Muscle layer of duodenum (tissue), 2 donors: ENCODE measurements at regions not wholly inside any gene's neighbourhood (a gene's known extent, or its start where the extent isn't known, plus 50 kb on each side); places are given as distances from the start of the nearest gene placed in this dataset.

Experiments used
- H3K27ac ChIP-seq: one replicate; pipeline ENCODE4 v1.7.0; 2013; ENCODE audit warnings: mild to moderate bottlenecking, low read length
- H3K27me3 ChIP-seq: one replicate; pipeline ENCODE4 v1.7.0; 2013; ENCODE audit warnings: low read depth, mild to moderate bottlenecking, control low read depth, low read length
- H3K36me3 ChIP-seq, 2 donors: one replicate each; pipeline ENCODE4 v1.7.0; 2013; ENCODE audit warnings: low read length in 2 of 2, control low read depth in 1 of 2, mild to moderate bottlenecking in 1 of 2; ENCODE audit not compliant: insufficient read depth in 2 of 2, control insufficient read depth in 1 of 2
- H3K4me1 ChIP-seq, 2 donors: one replicate each; pipeline ENCODE4 v1.7.0; 2013; ENCODE audit warnings: low read length in 2 of 2, mild to moderate bottlenecking in 2 of 2, control low read depth in 1 of 2, moderate library complexity in 1 of 2; ENCODE audit not compliant: insufficient read depth in 2 of 2, control insufficient read depth in 1 of 2
- H3K4me3 ChIP-seq, 2 donors: one replicate each; pipeline ENCODE4 v1.7.0; 2013; ENCODE audit warnings: low read length in 2 of 2, low read depth in 1 of 2, mild to moderate bottlenecking in 1 of 2
- H3K9me3 ChIP-seq, 2 donors: one replicate each; pipeline ENCODE4 v1.7.0; 2013; ENCODE audit warnings: low read length in 2 of 2, control low read depth in 1 of 2, mild to moderate bottlenecking in 1 of 2; ENCODE audit not compliant: control insufficient read depth in 1 of 2
- donor health status: healthy.

GRCh38 chr16:61324044-61324443, 712.2 kb downstream of the CDH8 start:
- Histone ChIP-seq H3K9me3 (no peaks in the 10 kb centered on the region), H3K4me1 (no peaks in the 10 kb centered on the region), H3K36me3 (no peaks in the 10 kb centered on the region), H3K4me3 (no peak overlapping the region), H3K27me3 (no peaks in the 10 kb centered on the region), H3K27ac (no peak overlapping the region)

- no peaks in the 10 kb centered on the region for H3K4me1 ChIP-seq
- no peaks in the 10 kb centered on the region for H3K36me3 ChIP-seq
- no peaks in the 10 kb centered on the region for H3K27me3 ChIP-seq
- no peak overlapping the region for H3K27ac ChIP-seq
- H3K4me3 ChIP-seq: no peak overlapping the region
- no peaks in the 10 kb centered on the region for H3K9me3 ChIP-seq
These were observed 712.8 kb downstream of the CDH8 start for GRCh38 chr16:61323456-61323855.

- no peaks in the 10 kb centered on the region for H3K4me1 ChIP-seq
- no peaks in the 10 kb centered on the region for H3K27me3 ChIP-seq
- H3K9me3 ChIP-seq: no peaks in the 10 kb centered on the region
- H3K27ac ChIP-seq: no peak overlapping the region
- no peak overlapping the region for H3K4me3 ChIP-seq
- no peaks in the 10 kb centered on the region for H3K36me3 ChIP-seq
These were observed 715.4 kb downstream of the CDH8 start for GRCh38 chr16:61320791-61321190.

GRCh38 chr16:61313931-61314330, 722.3 kb downstream of the CDH8 start:
- no peaks in the 10 kb centered on the region for H3K9me3 ChIP-seq
- H3K27me3 ChIP-seq: no peaks in the 10 kb centered on the region
- no peak overlapping the region for H3K4me3 ChIP-seq
- H3K4me1 ChIP-seq: no peaks in the 10 kb centered on the region
- H3K36me3 ChIP-seq: no peaks in the 10 kb centered on the region
- H3K27ac ChIP-seq: no peak overlapping the region

GRCh38 chr16:61309386-61309785, 726.9 kb downstream of the CDH8 start:
- Histone ChIP-seq H3K27me3 (no peaks in the 10 kb centered on the region), H3K4me1 (no peaks in the 10 kb centered on the region), H3K4me3 (no peak overlapping the region), H3K9me3 (no peaks in the 10 kb centered on the region), H3K36me3 (no peaks in the 10 kb centered on the region), H3K27ac (no peak overlapping the region)

- H3K36me3 ChIP-seq: no peaks in the 10 kb centered on the region
- no peaks in the 10 kb centered on the region for H3K27me3 ChIP-seq
- no peak overlapping the region for H3K27ac ChIP-seq
- H3K4me3 ChIP-seq: no peak overlapping the region
- no peaks in the 10 kb centered on the region for H3K4me1 ChIP-seq
- no peaks in the 10 kb centered on the region for H3K9me3 ChIP-seq
These were observed 730.0 kb downstream of the CDH8 start for GRCh38 chr16:61306204-61306603.

GRCh38 chr16:61296814-61297213, 739.4 kb downstream of the CDH8 start:
- H3K4me1 ChIP-seq: no peaks in the 10 kb centered on the region
- H3K4me3 ChIP-seq: no peak overlapping the region
- H3K9me3 ChIP-seq: no peaks in the 10 kb centered on the region
- no peaks in the 10 kb centered on the region for H3K36me3 ChIP-seq
- H3K27me3 ChIP-seq: no peaks in the 10 kb centered on the region
- no peak overlapping the region for H3K27ac ChIP-seq

- no peak overlapping the region for H3K4me3 ChIP-seq
- no peaks in the 10 kb centered on the region for H3K4me1 ChIP-seq
- H3K27me3 ChIP-seq: no peaks in the 10 kb centered on the region
- no peaks in the 10 kb centered on the region for H3K36me3 ChIP-seq
- no peaks in the 10 kb centered on the region for H3K9me3 ChIP-seq
- no peak overlapping the region for H3K27ac ChIP-seq
These were observed 739.9 kb downstream of the CDH8 start for GRCh38 chr16:61296305-61296704.

- Histone ChIP-seq H3K4me1 (no peaks in the 10 kb centered on the region), H3K9me3 (no peaks in the 10 kb centered on the region), H3K36me3 (no peaks in the 10 kb centered on the region), H3K27ac (no peak overlapping the region), H3K27me3 (no peaks in the 10 kb centered on the region), H3K4me3 (no peak overlapping the region)
These were observed 740.9 kb downstream of the CDH8 start for GRCh38 chr16:61295311-61295710.

- no peaks in the 10 kb centered on the region for H3K9me3 ChIP-seq
- H3K27me3 ChIP-seq: no peaks in the 10 kb centered on the region
These were observed 747.1 kb downstream of the CDH8 start for GRCh38 chr16:61289141-61289540.

GRCh38 chr16:61277849-61278248, 758.4 kb downstream of the CDH8 start:
- Histone ChIP-seq H3K4me1 (no peaks in the 10 kb centered on the region), H3K9me3 (no peaks in the 10 kb centered on the region), H3K27me3 (no peaks in the 10 kb centered on the region), H3K4me3 (no peak overlapping the region), H3K36me3 (no peaks in the 10 kb centered on the region), H3K27ac (no peak overlapping the region)

More at GRCh38 chr16:61289141-61289540, 747.1 kb downstream of the CDH8 start:
- Histone ChIP-seq H3K4me1 (no peaks in the 10 kb centered on the region), H3K36me3 (no peaks in the 10 kb centered on the region), H3K27ac (no peak overlapping the region), H3K4me3 (no peak overlapping the region)

GRCh38 chr16:61274211-61274610, 762.0 kb downstream of the CDH8 start:
- Histone ChIP-seq H3K4me1 (no peaks in the 10 kb centered on the region), H3K27ac (no peak overlapping the region), H3K36me3 (no peaks in the 10 kb centered on the region), H3K27me3 (no peaks in the 10 kb centered on the region), H3K9me3 (no peaks in the 10 kb centered on the region), H3K4me3 (no peak overlapping the region)
